IMR-90 (cell line): ENCODE measurements at regions not wholly inside any gene's neighbourhood (a gene's known extent, or its start where the extent isn't known, plus 50 kb on each side); places are given as distances from the start of the nearest gene placed in this dataset.

Experiments
- CEBPB ChIP-seq: IDR thresholded peaks from 2 replicates; pipeline ENCODE4 v1.6.1; 2012; ENCODE audit warnings: low read depth, low read length, improper control_type of control experiment
- FOS ChIP-seq: fragments of 150-350 bp; IDR thresholded peaks from 2 replicates; pipeline ENCODE4 v1.6.1; 2016; ENCODE audit warnings: low read depth, low read length
- MAFK ChIP-seq: IDR thresholded peaks from 2 replicates; pipeline ENCODE4 v1.6.1; 2012; ENCODE audit warnings: low read depth, low read length, improper control_type of control experiment
- MAZ ChIP-seq: IDR thresholded peaks from 2 replicates; pipeline ENCODE4 v1.6.1; 2012; ENCODE audit warnings: low read depth, mild to moderate bottlenecking, low read length, improper control_type of control experiment, moderate library complexity, borderline replicate concordance
- MXI1 ChIP-seq: IDR thresholded peaks from 2 replicates; pipeline ENCODE4 v1.6.1; 2012; ENCODE audit warnings: low read depth, mild to moderate bottlenecking, low read length, moderate library complexity, borderline replicate concordance
- NFE2L2 ChIP-seq: fragments of 150-350 bp; IDR thresholded peaks from 2 replicates; pipeline ENCODE4 v1.6.1; 2016; ENCODE audit warnings: low read depth, mild to moderate bottlenecking, low read length
- POLR2A ChIP-seq: IDR thresholded peaks from 2 replicates; pipeline ENCODE4 v1.6.1; 2012; ENCODE audit warnings: mild to moderate bottlenecking, low read depth, low read length
- RAD21 ChIP-seq: IDR thresholded peaks from 2 replicates; pipeline ENCODE4 v1.6.1; 2012; ENCODE audit warnings: low read length, improper control_type of control experiment
- RCOR1 ChIP-seq: IDR thresholded peaks from 2 replicates; pipeline ENCODE4 v1.6.1; 2012; ENCODE audit warnings: mild to moderate bottlenecking, low read length, improper control_type of control experiment; ENCODE audit not compliant: insufficient replicate concordance
- SMC3 ChIP-seq: fragments of 150-350 bp; IDR thresholded peaks from 2 replicates; pipeline ENCODE4 v1.6.1; 2016; ENCODE audit warnings: low read depth, mild to moderate bottlenecking, antibody characterized with exemption, low read length, moderate library complexity
- TF ChIP-seq, protein P1 (sequence below): conservative IDR thresholded peaks from 2 replicates; pipeline ENCODE4 v1.5.1; 2012; ENCODE audit warnings: mild to moderate bottlenecking, low read depth, low read length, improper control_type of control experiment
- TF ChIP-seq, protein P2 (sequence below): fragments of 150-350 bp; IDR thresholded peaks from 2 replicates; pipeline ENCODE4 v1.6.1; 2016; ENCODE audit warnings: low read depth, mild to moderate bottlenecking, low read length, moderate library complexity, borderline replicate concordance

GRCh38 chr1:222043444-222044292 lies 301.8 kb upstream of the DUSP10 start:
- TF ChIP-seq RAD21 = no peak
- TF ChIP-seq, protein P1, sequence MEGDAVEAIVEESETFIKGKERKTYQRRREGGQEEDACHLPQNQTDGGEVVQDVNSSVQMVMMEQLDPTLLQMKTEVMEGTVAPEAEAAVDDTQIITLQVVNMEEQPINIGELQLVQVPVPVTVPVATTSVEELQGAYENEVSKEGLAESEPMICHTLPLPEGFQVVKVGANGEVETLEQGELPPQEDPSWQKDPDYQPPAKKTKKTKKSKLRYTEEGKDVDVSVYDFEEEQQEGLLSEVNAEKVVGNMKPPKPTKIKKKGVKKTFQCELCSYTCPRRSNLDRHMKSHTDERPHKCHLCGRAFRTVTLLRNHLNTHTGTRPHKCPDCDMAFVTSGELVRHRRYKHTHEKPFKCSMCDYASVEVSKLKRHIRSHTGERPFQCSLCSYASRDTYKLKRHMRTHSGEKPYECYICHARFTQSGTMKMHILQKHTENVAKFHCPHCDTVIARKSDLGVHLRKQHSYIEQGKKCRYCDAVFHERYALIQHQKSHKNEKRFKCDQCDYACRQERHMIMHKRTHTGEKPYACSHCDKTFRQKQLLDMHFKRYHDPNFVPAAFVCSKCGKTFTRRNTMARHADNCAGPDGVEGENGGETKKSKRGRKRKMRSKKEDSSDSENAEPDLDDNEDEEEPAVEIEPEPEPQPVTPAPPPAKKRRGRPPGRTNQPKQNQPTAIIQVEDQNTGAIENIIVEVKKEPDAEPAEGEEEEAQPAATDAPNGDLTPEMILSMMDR = no peak
- no peak for TF ChIP-seq POLR2A
- no peak for TF ChIP-seq MAZ
- peak; percentile 32 for TF ChIP-seq FOS
- no peak for TF ChIP-seq MXI1
- peak; percentile 66; the same call in 1 of the 2 replicates for TF ChIP-seq CEBPB
- no peak for TF ChIP-seq SMC3
- no peak for TF ChIP-seq MAFK
- TF ChIP-seq NFE2L2 = no peak
- TF ChIP-seq, protein P2, sequence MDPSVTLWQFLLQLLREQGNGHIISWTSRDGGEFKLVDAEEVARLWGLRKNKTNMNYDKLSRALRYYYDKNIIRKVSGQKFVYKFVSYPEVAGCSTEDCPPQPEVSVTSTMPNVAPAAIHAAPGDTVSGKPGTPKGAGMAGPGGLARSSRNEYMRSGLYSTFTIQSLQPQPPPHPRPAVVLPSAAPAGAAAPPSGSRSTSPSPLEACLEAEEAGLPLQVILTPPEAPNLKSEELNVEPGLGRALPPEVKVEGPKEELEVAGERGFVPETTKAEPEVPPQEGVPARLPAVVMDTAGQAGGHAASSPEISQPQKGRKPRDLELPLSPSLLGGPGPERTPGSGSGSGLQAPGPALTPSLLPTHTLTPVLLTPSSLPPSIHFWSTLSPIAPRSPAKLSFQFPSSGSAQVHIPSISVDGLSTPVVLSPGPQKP = no peak
- no peak for TF ChIP-seq RCOR1
